Ammon's horn (tissue), 1 donor: ENCODE measurements at regions not wholly inside any gene's neighbourhood (a gene's known extent, or its start where the extent isn't known, plus 50 kb on each side); places are given as distances from the start of the nearest gene placed in this dataset.
A peak's percentile ranks its signal among the peaks of the same experiment; 100 is the strongest.
"Not testable (repeated sequence)": the region's sequence is repeated elsewhere in the genome, so short reads cannot be mapped to it uniquely, and the experiment has no call there.

Source experiments
- DNase-seq: peaks from one replicate; pipeline ENCODE4 v3.0.0-alpha.2; 2016; ENCODE audit warnings: low spot score

DNA sequence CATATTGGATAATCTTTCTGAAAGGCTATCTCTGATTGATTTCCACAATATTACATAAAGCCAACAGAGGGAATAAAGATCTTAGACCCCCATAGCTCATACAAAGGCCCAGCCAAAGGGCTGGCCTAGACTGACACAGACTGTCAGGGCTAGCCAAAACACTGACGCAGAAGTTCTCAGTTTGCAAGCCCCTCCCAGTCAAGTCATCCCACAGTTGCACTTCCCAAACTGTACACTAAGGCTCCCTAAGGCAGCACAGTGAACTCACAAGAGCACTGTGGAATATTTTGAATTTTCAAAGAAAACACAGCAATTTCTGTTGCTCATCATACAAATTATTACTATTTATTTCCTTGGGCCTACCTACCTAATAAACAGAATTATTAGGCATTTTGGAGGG, 244.9 kb downstream of the SP3 start:
- DNase-seq = no peak

DNA sequence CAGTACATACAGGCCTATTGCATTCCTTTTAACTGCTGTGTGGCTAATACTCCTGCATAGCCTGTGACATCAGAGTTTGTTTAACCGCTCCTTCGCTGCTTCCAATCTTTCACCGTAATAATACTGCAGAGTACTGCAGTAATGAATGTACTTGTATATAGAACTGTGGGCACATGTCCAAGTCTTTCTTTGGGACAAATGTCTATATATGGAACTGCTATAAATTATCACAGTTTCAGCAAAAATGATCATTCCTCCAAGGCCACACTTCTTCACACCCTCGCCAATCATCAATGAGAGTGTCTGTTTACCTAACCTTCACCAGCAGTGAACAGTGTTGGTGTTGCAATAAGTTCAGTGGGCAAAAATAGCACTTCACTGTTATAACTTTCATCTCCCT, 230.4 kb downstream of the SP3 start:
- no peak for DNase-seq

DNA sequence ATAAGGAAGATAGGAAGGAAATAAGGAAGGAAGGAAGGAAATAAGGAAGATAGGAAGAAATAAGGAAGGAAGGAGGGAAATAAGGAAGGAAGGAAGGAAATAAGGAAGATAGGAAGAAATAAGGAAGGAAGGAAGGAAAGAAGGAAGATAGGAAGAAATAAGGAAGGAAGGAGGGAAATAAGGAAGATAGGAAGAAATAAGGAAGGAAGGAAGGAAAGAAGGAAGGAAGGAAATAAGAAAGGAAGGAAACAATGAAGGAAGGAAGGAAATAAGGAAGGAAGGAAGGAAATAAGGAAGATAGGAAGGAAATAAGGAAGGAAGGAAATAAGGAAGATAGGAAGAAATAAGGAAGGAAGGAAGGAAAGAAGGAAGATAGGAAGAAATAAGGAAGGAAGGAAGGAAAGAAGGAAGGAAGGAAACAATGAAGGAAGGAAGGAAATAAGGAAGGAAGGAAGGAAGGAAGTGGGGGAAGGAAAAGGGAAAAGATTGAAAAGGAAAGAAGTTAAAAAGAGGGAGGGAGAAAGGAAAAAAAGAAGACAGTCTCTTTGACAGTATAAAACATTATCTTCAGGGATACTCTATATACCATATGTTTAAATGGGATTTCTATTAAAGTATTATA, 227.1 kb downstream of the SP3 start:
- not testable (repeated sequence) for DNase-seq

DNA sequence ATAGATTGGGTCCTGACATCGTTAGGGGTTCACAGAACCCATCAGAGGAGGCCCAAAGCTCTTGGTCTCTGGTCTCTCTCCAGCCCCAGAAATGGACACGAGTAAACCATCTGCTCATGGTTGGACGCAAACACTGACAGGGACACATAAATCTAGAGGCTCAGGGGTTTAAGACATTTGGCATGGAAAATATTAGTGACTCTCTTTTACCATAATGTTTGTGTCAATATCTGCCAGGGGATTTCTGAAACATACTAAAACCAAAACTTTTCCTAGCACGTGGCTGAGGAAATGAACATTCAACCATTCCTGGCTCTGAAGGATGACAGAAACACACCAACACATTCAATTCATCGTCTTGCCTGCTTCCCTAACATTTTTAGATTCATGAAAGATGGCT, 226.2 kb downstream of the SP3 start:
- no peak for DNase-seq

DNA sequence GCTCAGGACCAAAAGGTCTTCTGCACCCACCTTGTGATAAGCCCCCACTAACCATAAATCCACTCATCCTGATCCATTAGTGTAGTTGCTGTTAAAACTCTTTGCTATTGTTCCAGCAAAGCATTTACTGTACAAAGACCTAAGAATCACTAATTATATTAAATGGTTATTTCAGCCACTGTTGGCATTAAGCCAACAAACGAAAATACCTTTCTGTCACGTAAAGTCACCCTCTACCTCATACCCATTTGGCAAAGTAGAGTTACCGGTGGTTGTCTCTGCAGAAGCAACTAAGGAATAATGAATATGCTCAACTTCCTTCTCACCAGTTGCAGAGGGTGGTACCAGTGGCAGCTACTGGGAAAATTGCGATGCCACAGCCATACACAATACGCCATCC, 224.5 kb downstream of the SP3 start:
- no peak for DNase-seq

DNA sequence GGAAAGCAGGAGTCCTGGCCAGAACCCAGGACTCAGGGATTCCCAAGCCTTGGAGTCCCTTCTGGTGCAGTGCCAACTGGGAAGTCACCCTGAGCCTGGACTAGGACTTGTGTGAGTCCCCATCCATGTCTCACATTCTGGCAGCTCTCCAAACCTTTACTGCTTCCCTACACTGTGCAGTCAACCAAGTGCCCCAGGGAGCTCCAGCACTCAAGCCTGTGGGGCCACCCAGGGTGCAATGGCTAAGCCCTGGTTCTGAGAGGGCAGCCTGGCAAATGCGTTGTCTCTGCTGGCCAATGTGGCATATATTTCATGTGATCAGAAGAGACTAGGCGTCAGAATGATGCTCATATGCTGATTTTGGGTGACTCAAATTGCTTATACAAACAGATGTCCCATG, 223.4 kb downstream of the SP3 start:
- no peak for DNase-seq

DNA sequence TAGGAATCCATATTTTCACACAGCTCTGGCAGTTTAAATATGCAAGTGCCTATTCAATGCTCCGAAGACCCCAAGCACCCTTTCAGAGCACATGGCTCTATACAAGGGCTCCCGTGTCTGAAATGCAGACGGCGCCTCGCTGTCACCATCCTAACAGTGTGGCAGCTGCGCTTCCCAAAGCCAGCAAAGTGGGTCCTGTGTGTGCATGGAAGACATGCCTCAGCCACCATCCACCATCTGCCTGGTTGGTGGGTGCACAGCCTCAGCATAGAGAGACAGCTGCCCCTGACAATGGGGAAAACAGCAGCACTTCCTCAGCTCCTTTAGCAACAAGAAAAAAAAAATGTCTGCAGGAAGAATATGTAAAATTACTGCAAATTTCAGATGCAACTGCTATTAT, 218.1 kb downstream of the SP3 start:
- peak; percentile 18 for DNase-seq

DNA sequence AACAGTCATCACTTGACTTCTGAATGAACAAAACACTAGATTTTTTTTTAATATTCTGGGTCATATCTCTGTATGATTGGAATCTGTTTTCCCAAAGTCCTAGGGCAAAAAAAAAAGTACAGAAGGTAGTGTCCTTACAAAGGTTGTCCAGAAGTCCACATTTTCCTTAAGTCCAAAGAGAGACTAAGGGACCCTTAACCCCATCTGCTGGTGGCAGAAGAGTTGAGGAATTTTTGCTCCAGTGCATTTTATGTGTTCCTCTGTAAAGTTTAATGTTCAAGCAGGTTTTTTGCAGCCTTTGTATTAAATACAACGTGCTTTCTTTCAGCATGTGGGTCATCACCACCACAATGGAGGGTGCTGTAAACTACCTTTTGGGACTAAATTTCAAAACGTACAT, 215.9 kb downstream of the SP3 start:
- DNase-seq = no peak

DNA sequence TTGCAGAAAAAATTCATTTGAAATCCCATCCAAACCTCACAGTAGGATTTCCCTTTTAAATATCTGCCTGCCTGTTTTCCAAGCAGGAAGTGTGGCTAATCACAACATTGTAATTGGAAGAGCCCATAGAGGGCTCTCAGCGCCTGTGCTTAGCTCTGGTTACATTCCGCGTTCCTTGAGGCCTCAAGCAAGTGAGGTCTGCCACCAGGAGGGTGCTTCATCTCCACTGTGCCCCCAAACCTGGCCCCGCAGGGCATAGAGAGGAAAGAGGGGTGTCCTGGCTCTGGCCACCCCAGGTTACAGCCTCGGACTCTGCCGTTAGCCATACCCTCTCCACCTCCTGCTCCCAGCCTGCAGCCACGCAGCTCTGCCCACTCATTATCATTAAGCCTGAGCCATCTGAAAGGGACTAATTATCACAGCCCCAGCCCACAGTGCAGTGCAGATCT, 214.8 kb downstream of the SP3 start:
- peak; percentile 9 for DNase-seq

DNA sequence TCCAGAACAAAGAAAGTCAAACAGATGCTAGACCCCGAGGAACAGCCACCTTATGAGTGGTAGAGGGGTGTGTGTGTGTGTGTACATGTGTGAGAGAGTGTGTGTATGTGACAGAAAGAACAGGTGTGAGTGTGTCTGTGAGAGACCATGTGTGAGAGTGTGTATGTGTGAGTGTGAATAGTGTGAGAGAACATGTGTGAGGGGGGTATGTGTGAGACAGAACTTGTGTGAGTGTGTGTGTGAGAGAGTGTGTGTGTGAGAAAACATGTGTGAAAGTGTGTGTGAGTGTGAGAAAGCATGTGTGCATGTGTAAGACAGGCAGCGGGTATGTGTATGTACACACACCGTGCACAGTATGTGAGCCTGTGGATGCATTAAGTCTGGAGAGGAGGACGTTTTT, 214.3 kb downstream of the SP3 start:
- no peak for DNase-seq

DNA sequence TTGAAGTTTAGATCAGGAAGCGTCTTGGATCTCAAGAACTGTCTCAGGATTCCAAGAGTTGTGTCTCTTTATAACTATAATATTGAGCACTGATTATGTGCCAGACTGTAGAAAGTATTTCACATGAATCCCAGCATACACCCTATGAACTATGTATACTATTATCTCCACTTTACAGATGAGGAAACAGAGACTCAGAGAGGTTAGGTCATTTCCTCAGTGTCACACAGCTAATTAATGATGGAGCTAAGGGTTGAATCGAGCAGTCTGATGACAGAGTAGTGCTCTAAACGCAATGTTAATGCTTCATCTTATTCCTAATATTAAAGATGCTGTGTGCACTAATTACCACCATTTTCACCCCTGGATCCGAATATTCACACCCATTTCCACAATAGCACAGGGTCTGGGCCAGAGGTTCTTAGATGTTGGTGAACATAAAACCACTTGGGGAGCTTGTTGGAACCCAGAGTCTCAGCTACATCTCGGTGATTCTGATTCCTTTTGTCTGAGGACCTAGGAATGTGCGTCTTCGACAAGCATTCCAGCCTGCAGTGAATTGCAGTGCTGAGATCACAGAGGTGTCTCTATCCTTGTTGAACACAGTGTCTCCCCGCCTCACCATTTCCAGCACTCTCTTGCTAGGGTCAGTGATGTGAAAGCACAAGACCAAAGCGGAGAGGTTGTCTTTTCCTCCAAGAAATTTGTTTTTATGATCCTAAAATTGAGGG, 213.8 kb downstream of the SP3 start:
- no peak for DNase-seq

DNA sequence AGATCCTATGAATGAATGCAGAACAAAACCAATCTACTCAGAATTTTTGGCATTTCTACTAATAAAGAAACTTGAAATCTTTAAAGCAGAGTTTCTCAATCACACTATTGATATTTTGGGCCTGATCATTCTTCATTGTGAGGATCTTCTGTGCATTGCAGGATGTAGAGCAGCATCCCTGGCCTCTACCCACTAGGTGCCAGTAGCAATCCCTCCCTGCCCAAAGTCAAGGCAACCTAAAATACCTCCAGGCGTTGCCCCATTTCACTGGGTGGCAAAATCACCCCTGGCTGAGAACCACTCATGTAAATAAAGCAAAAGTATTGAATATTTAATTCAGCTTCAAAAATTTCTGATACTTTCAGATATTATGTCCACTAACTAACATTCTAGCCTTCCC, 213.0 kb downstream of the SP3 start:
- no peak for DNase-seq

DNA sequence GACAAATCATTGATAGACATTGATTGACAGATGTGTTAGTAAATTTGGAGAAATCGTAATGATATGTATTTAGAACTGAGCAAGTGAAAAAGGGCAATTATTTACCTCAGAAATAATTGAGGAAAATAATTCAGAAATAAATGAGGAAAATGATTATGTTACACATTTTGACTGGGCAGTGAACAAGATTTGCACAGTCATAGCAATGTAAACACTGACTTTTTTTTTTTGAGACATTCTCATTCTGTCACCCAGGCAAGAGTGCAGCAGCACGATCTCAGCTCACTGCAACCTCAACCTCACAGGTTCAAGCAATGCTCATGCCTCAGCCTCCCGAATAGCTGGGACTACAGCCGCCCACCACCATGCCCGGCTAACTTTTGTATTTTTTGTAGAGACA, 211.7 kb downstream of the SP3 start:
- no peak for DNase-seq

DNA sequence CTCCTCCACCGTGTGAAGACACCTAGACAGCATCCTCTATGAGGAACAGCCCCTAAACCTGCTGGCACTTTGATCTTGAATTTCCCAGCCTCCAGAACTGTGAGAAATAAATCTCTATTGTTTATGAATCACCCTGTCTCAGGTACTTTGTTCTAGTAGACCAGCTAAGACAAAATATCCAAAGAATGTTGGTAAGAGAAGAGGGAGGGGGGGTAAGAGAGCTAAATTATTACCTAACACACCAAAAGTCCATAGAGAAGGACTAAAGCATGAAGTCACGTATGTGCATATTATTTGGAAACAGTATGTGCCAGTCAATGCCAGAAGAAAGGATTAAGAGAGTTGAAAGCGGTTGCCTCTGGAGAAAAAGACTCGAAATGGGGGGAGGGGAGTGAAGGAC, 211.0 kb downstream of the SP3 start:
- no peak for DNase-seq

DNA sequence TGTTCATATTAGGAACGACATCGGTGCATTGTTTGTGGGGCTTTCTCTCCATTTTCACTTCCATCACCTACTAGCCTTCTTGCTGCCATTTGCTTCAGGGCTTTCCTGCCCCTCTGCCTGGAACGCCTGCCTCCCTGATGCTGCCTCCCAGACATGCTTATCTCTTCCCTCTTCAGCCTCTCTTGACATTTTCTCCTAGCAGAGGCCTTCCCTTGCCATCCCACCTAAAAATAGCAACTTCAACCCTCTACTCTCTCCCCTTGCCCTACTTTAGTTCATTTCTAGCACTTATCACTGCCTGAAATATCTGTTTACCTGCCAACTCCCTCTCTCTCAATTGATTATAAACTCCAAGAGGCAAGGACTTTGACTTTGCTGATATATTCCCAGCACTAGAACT, 210.3 kb downstream of the SP3 start:
- no peak for DNase-seq

DNA sequence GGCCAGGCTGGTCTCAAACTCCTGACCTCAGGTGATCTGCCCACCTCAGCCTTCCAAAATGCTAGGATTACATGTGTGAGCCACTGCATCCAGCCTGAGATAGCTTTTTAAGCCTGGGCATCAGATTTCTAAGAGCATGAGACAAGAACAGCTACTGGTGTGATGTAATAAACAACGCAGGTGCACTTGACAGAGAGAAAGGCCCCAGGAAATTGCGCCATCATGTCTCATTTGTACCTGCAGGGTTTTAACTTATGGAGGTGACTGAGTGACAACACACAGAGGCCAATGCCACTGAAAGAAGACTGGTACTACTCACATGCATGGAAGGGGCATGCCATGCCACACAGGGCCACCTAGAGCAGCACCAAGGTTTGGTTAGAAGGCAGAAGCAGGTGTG, 209.4 kb downstream of the SP3 start:
- DNase-seq = no peak

DNA sequence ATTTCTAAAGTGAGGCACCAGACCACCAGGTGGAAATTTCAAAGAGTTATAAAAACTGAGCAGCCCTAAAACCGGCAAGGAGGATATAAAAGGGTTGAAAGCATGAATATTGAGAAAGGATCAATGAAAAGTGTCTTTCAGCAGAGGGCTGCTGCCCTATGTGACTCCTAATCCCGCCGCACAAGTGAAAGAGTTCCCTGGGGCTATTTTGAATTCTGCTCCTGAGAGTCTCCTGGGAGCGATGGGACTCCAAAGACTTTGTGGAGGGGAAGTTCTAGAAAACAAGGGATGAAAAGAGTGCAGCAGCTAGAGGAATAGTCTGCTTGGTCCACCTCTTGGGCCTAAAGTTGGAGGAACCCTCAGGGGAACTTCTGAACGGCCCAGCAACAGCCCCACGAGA, 205.2 kb downstream of the SP3 start:
- no peak for DNase-seq

DNA sequence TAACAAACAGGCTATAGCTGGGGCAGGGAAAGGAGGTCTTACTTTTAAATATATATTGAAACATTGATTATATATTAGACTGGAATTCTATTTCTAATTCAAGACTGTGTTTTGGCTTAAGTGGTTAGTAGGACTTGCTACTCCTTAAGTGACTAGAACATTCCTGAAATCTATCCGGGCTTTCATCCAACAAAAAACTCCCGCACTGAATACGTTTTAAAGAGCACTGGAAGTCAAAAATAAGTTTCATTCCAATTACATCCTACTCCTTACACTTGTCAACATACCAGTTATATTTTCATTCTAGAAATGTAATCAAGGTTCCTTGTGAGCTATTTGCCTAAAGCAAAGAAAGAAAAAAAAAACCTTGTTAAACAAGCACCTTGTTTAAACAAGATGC, 204.6 kb downstream of the SP3 start:
- DNase-seq = no peak

DNA sequence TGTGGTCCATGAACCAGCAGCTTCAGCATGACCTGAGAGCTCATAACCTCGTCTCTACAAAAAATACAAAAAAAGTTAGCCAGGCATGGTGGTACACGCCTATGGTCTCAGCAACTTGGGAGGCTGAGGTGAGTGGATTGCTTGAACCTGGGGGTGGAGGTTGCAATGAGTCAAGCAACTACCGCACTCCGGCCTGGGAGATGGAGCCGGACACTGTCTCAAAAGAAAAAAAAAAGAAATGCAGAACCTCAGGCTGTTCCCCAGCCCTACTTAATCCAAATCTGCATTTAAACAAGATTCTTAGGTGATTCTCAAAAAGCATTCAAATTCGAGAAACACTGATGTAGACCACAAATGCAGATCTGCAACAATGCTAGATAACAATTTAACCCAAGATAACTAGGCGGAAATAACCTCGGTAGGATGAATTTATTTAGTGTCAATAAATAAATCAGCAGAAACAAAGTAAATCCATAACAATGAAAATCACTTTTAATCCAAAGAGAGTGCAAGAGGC, 203.5 kb downstream of the SP3 start:
- DNase-seq = no peak

DNA sequence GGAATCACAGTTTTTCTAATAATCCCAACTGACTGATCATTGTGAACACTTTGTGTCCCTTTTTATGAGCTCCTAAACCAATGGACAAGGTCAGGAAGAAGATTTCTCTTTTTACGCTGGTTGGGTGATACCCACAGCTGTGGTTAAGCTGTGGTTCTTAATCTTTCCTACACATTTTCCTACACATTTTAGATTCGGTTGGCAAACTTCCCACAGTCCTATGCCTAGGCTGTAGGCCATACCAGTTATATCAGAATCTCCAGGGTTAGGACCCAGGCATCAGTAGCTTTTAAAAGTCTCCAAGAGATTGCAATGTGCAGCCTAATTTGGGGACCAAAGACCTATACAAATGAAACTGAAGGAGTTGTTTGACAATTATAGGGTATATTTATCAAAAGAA, 203.0 kb downstream of the SP3 start:
- DNase-seq = no peak

DNA sequence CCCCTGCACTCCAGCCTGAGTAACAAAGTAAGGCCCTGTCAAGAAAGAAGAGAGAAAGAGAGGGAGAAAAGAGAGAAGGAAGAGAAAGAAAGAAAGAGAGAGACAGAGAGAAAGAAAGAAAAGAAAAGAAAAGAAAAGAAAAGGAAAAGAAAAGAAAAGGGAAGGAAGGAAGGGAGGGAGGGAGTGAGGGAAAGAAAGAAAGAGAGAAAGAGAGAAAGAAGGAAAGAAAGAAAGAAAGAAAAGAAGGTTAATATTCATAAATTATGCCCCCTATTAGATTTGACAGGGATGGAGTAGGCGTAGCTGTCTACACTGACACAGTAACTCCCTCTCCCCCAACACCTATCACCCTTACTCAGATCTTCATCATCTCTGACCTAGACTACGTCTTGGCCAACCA, 202.3 kb downstream of the SP3 start:
- no peak for DNase-seq

DNA sequence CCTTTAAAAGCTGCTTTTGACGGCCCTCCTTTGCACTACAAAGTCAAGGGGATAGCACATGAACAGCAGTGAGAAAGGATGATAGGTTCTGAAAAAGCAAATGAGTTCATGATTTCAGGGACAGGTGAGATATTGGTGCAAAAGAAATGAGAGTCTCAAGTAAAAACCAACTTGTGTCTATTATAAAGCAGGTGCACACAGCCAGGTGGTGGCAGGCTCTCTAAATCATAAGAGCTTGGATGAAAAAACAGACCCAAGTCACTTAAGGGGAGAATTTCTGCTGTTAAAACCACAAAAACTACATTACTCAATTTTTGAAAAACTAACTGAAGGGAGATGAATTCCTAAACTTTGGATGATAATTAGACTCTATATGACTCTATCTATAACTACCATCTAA, 201.5 kb downstream of the SP3 start:
- no peak for DNase-seq

DNA sequence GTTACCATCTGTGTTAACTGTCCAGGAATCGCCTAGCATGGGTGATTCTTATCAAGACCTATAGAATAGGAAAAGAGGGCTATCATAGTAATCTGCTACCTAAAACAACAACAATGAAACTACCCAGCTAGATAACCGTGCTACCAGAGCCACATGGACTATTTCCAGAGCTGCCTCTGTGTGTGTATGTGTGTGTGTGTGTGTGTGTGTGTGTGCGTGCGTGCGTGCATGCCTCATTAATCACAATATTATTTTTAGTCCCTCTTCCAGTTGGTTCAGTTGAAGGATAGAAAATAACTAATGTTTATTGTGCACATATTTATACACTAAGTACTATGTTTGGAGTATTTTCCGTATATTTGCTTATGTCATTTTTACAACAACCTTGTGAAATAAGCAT, 201.1 kb downstream of the SP3 start:
- no peak for DNase-seq
